RWPE2 (cell line): ENCODE measurements at regions not wholly inside any gene's neighbourhood (a gene's known extent, or its start where the extent isn't known, plus 50 kb on each side); places are given as distances from the start of the nearest gene placed in this dataset.

Source experiments
- ATAC-seq: fragments of 200-7000 bp; cut with Tn5 transposase; 3 replicates; pipeline ENCODE4 v1.9.1; 2021; ENCODE audit warnings: low read depth
- DNase-seq: peaks from one replicate; pipeline ENCODE4 v3.0.0-alpha.2; 2020; ENCODE audit warnings: low spot score
- H3K27ac ChIP-seq: fragments of 450-650 bp; 2 replicates; pipeline ENCODE4 v1.5.1; 2017; ENCODE audit warnings: mild to moderate bottlenecking; ENCODE audit not compliant: poor library complexity, severe bottlenecking
- H3K27me3 ChIP-seq: fragments of 250-450 bp; sonication (Bioruptor Pico); 2 replicates; pipeline ENCODE4 v1.5.1; 2021; ENCODE audit warnings: mild to moderate bottlenecking, moderate library complexity; ENCODE audit not compliant: insufficient read depth, poor library complexity, severe bottlenecking
- H3K36me3 ChIP-seq: fragments of 250-450 bp; sonication (Bioruptor Pico); 2 replicates; pipeline ENCODE4 v1.5.1; 2020; ENCODE audit warnings: low read depth, mild to moderate bottlenecking, moderate library complexity
- H3K4me1 ChIP-seq: fragments of 250-450 bp; sonication (Bioruptor Pico); 2 replicates; pipeline ENCODE4 v1.5.1; 2021; ENCODE audit warnings: mild to moderate bottlenecking, moderate library complexity; ENCODE audit not compliant: insufficient read depth, poor library complexity, severe bottlenecking
- H3K4me3 ChIP-seq: fragments of 250-450 bp; sonication (Bioruptor Pico); 2 replicates; pipeline ENCODE4 v1.5.1; 2021; ENCODE audit warnings: mild to moderate bottlenecking, moderate library complexity; ENCODE audit not compliant: severe bottlenecking
- H3K9me3 ChIP-seq: fragments of 250-450 bp; sonication (Bioruptor Pico); 2 replicates; pipeline ENCODE4 v1.5.1; 2021; ENCODE audit warnings: mild to moderate bottlenecking, moderate library complexity; ENCODE audit not compliant: severe bottlenecking
- TF ChIP-seq, protein P1 (sequence below): fragments of 450-650 bp; IDR thresholded peaks from one replicate; pipeline ENCODE4 v1.5.1; 2017; ENCODE audit warnings: mild to moderate bottlenecking, moderate library complexity; ENCODE audit not compliant: poor library complexity, severe bottlenecking

DNA sequence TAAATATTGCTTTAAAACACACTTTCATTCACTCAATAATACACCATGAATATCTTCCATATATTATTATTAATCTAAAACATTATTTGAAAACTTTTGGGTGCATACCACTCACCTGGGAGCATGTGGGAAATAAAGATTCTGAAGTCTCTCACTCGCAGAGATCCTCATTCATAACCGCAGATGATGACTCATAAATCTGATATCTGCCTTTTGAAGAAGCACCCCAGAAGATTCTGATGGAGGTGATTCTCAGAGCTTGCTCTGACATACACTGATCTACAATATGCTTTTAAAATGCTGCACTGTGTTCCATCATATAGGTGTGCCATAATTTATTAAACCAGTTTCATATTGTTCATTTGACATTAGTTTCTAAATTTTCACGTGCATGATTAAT is 135.0 kb upstream of the SGK1 start:
- H3K9me3 ChIP-seq: no peaks in the 10 kb centered on the region
- H3K4me3 ChIP-seq: no peak overlapping the region
- no peaks in the 10 kb centered on the region for H3K36me3 ChIP-seq
- H3K27ac ChIP-seq: no peak overlapping the region
- H3K27me3 ChIP-seq: no peaks in the 10 kb centered on the region
- H3K4me1 ChIP-seq: peaks cover 17% of the 10 kb centered on the region
- ATAC-seq: peak; percentile 49; the same call in 1 of the 3 replicates
- TF ChIP-seq, protein P1, sequence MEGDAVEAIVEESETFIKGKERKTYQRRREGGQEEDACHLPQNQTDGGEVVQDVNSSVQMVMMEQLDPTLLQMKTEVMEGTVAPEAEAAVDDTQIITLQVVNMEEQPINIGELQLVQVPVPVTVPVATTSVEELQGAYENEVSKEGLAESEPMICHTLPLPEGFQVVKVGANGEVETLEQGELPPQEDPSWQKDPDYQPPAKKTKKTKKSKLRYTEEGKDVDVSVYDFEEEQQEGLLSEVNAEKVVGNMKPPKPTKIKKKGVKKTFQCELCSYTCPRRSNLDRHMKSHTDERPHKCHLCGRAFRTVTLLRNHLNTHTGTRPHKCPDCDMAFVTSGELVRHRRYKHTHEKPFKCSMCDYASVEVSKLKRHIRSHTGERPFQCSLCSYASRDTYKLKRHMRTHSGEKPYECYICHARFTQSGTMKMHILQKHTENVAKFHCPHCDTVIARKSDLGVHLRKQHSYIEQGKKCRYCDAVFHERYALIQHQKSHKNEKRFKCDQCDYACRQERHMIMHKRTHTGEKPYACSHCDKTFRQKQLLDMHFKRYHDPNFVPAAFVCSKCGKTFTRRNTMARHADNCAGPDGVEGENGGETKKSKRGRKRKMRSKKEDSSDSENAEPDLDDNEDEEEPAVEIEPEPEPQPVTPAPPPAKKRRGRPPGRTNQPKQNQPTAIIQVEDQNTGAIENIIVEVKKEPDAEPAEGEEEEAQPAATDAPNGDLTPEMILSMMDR: no peak
- no peak for DNase-seq

DNA sequence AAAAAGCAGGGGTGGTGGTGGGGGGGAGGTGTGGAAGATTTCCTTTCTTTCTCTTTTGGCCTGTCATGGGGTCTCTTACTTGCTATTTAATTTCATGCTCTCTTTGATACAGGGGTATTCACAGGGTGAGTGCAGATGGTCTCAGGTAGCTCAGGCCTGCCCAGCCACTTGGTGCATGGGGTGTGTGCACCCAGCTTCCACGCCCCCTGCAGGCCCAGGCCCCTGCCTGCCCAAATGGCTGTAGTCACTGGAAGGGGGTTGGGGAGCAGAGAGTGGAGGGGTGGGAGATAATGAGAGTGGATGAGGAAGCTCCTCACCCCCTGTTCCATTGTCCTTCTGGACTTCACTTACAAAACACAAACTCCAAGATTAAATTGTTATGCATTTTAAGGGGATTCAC is 133.6 kb upstream of the SGK1 start:
- Histone ChIP-seq H3K4me1 (peaks cover 27% of the 10 kb centered on the region), H3K27ac (no peak overlapping the region), H3K27me3 (no peaks in the 10 kb centered on the region), H3K9me3 (no peaks in the 10 kb centered on the region), H3K36me3 (no peaks in the 10 kb centered on the region), H3K4me3 (no peak overlapping the region)
- ATAC-seq: no peak
- TF ChIP-seq, protein P1: no peak
- no peak for DNase-seq

- no peaks in the 10 kb centered on the region for H3K36me3 ChIP-seq
- ATAC-seq: no peak
- no peaks in the 10 kb centered on the region for H3K27me3 ChIP-seq
- peaks cover 29% of the 10 kb centered on the region for H3K4me1 ChIP-seq
- TF ChIP-seq, protein P1: no peak
- H3K9me3 ChIP-seq: no peaks in the 10 kb centered on the region
- no peak overlapping the region for H3K4me3 ChIP-seq
- DNase-seq: no peak
- H3K27ac ChIP-seq: no peak overlapping the region
Observed at GRCh38 chr6:134449781-134450180, 131.9 kb upstream of the SGK1 start.

DNA sequence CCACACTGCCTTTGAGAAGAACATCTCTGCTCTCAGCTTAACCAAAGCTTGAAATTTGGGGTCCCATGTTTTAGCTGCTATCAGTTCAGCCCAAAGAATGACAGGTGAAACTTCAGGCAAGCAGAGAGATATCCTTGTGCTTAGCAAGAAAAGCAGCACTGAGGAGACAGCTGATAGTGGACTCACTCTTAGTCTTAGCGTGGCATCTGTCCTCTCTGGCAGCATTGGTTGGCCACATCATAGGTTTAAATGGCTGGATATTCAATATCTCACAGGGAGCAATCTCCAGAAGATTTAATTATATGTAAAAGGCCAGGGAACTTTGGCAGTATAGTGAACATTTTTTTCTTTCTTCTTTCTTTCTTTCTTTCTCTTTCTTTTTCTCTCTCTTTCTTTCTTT is 131.1 kb upstream of the SGK1 start:
- no peak for ATAC-seq
- no peaks in the 10 kb centered on the region for H3K9me3 ChIP-seq
- no peak overlapping the region for H3K4me3 ChIP-seq
- peaks cover 29% of the 10 kb centered on the region for H3K4me1 ChIP-seq
- TF ChIP-seq, protein P1: no peak
- DNase-seq: no peak
- no peaks in the 10 kb centered on the region for H3K36me3 ChIP-seq
- H3K27me3 ChIP-seq: no peaks in the 10 kb centered on the region
- H3K27ac ChIP-seq: peak overlapping the region; percentile 81

DNA sequence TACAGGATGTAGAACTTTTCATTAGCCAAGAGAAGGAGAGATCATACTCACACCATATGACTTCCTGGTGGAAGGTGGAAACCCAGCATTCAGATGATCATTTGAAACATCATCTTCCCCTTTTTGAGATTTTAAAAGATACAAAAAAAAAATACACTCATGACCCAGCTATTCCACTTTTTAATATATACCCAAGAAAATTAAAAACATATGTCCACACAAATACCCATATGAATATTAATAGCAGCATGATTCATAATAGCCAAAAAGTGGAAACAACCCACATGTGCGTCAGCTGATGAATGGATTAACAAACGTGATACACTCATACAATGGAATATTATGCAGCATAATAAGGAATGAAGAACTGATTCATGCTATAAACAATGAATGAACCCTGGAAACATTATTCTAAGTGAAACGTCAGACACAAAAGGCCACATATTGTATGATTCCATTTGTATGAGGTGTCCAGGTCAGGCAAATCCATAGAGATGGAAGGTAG is 130.0 kb upstream of the SGK1 start:
- ATAC-seq: peak; percentile 88
- Histone ChIP-seq H3K27ac (peak overlapping the region; percentile 81), H3K4me1 (peaks cover 27% of the 10 kb centered on the region), H3K4me3 (no peak overlapping the region), H3K9me3 (no peaks in the 10 kb centered on the region), H3K36me3 (no peaks in the 10 kb centered on the region), H3K27me3 (no peaks in the 10 kb centered on the region)
- TF ChIP-seq, protein P1: no peak
- no peak for DNase-seq
